HEK293 (cell line): ENCODE measurements at regions not wholly inside any gene's neighbourhood (a gene's known extent, or its start where the extent isn't known, plus 50 kb on each side); places are given as distances from the start of the nearest gene placed in this dataset.

Source experiments
- CTCF ChIA-PET: fragments of 350-600 bp; formaldehyde crosslinking; extraction: SDS; loops from one replicate; lab custom pipeline; 2021; ENCODE audit warnings: antibody characterized with exemption; lab: Yijun Ruan, JAX
- POLR2A ChIA-PET: fragments of 300-600 bp; formaldehyde crosslinking; extraction: SDS; loops from one replicate; lab custom pipeline; 2020; ENCODE audit warnings: antibody characterized with exemption, inconsistent platforms; lab: Yijun Ruan, JAX
- H3K27ac ChIP-seq: fragments of 200-500 bp; sonication (Bioruptor generic); 2 replicates; pipeline ENCODE4 v1.5.1; 2014; ENCODE audit warnings: low read depth, low read length, control low read depth, inconsistent platforms; ENCODE audit errors: extremely low read depth
- H3K36me3 ChIP-seq, 2 experiments: fragments of 200-500 bp in 1 of 2; sonication (Bioruptor generic) in 1 of 2; 1 replicate in 1 of 2; 2 replicates in 1 of 2; pipeline ENCODE4 v1.5.1; 2014 to 2017; ENCODE audit warnings: inconsistent platforms in 2 of 2, low read length in 2 of 2; ENCODE audit not compliant: control insufficient read depth in 2 of 2, insufficient read depth in 1 of 2
- H3K4me1 ChIP-seq: fragments of 200-500 bp; sonication (Bioruptor generic); 2 replicates; pipeline ENCODE4 v1.5.1; 2014; ENCODE audit warnings: mild to moderate bottlenecking, low read length, inconsistent platforms; ENCODE audit not compliant: control insufficient read depth, insufficient read depth
- H3K4me3 ChIP-seq: 2 replicates; pipeline ENCODE4 v1.5.1; 2011; ENCODE audit warnings: low read depth, mild to moderate bottlenecking, control low read depth, low read length, moderate library complexity
- H3K9me3 ChIP-seq: fragments of 200-500 bp; sonication (Bioruptor generic); 2 replicates; pipeline ENCODE4 v1.5.1; 2014; ENCODE audit warnings: low read depth, low read length, inconsistent platforms; ENCODE audit not compliant: control insufficient read depth, insufficient read depth
- ATF2 ChIP-seq: fragments of 450-650 bp; formaldehyde crosslinking; IDR thresholded peaks from 2 replicates; pipeline ENCODE4 v1.5.1; 2016; ENCODE audit warnings: missing biosample characterization, missing genetic modification characterization, low read depth
- BCL11A ChIP-seq: fragments of 450-650 bp; formaldehyde crosslinking; IDR thresholded peaks from 2 replicates; pipeline ENCODE4 v1.5.1; 2016; ENCODE audit warnings: low read depth, missing biosample characterization, missing genetic modification characterization
- BCL6B ChIP-seq: fragments of 450-650 bp; formaldehyde crosslinking; IDR thresholded peaks from 2 replicates; pipeline ENCODE4 v1.5.1; 2017; ENCODE audit warnings: missing biosample characterization, missing genetic modification characterization
- GFI1B ChIP-seq: fragments of 450-650 bp; formaldehyde crosslinking; IDR thresholded peaks from 2 replicates; pipeline ENCODE4 v1.5.1; 2016; ENCODE audit warnings: missing biosample characterization, missing genetic modification characterization
- GLIS2 ChIP-seq: fragments of 450-650 bp; formaldehyde crosslinking; IDR thresholded peaks from 2 replicates; pipeline ENCODE4 v1.5.1; 2016; ENCODE audit warnings: missing biosample characterization, missing genetic modification characterization
- MZF1 ChIP-seq: fragments of 450-650 bp; formaldehyde crosslinking; IDR thresholded peaks from 2 replicates; pipeline ENCODE4 v1.5.1; 2017; ENCODE audit warnings: missing biosample characterization, missing genetic modification characterization, borderline replicate concordance
- PRDM6 ChIP-seq: fragments of 450-650 bp; formaldehyde crosslinking; IDR thresholded peaks from 2 replicates; pipeline ENCODE4 v1.5.1; 2017; ENCODE audit warnings: missing biosample characterization, missing genetic modification characterization
- SP3 ChIP-seq: fragments of 450-650 bp; formaldehyde crosslinking; IDR thresholded peaks from 2 replicates; pipeline ENCODE4 v1.5.1; 2016; ENCODE audit warnings: missing biosample characterization, missing genetic modification characterization
- ZBTB20 ChIP-seq: fragments of 450-650 bp; formaldehyde crosslinking; IDR thresholded peaks from 2 replicates; pipeline ENCODE4 v1.5.1; 2016; ENCODE audit warnings: missing biosample characterization, missing genetic modification characterization
- ZBTB48 ChIP-seq: fragments of 450-650 bp; formaldehyde crosslinking; IDR thresholded peaks from 2 replicates; pipeline ENCODE4 v1.5.1; 2016; ENCODE audit warnings: missing biosample characterization, missing genetic modification characterization
- ZBTB7A ChIP-seq: fragments of 450-650 bp; formaldehyde crosslinking; IDR thresholded peaks from 2 replicates; pipeline ENCODE4 v1.5.1; 2016; ENCODE audit warnings: low read depth, missing biosample characterization, missing genetic modification characterization
- ZIC2 ChIP-seq: fragments of 450-650 bp; formaldehyde crosslinking; IDR thresholded peaks from 2 replicates; pipeline ENCODE4 v1.5.1; 2016; ENCODE audit warnings: missing biosample characterization, missing genetic modification characterization
- ZNF114 ChIP-seq: fragments of 450-650 bp; formaldehyde crosslinking; IDR thresholded peaks from 2 replicates; pipeline ENCODE4 v1.5.0; 2017; ENCODE audit warnings: missing biosample characterization, missing genetic modification characterization
- ZNF175 ChIP-seq: fragments of 450-650 bp; formaldehyde crosslinking; IDR thresholded peaks from 2 replicates; pipeline ENCODE4 v1.5.1; 2016; ENCODE audit warnings: missing biosample characterization, missing genetic modification characterization
- ZNF211 ChIP-seq: fragments of 450-650 bp; formaldehyde crosslinking; IDR thresholded peaks from 2 replicates; pipeline ENCODE4 v1.5.1; 2016; ENCODE audit warnings: low read depth, missing biosample characterization, missing genetic modification characterization
- ZNF214 ChIP-seq: fragments of 450-650 bp; formaldehyde crosslinking; IDR thresholded peaks from 2 replicates; pipeline ENCODE4 v1.5.1; 2017; ENCODE audit warnings: missing biosample characterization, mild to moderate bottlenecking, missing genetic modification characterization, borderline replicate concordance
- ZNF223 ChIP-seq: fragments of 450-650 bp; formaldehyde crosslinking; IDR thresholded peaks from 2 replicates; pipeline ENCODE4 v1.5.1; 2016; ENCODE audit warnings: missing biosample characterization, missing genetic modification characterization
- ZNF23 ChIP-seq: fragments of 450-650 bp; formaldehyde crosslinking; IDR thresholded peaks from 2 replicates; pipeline ENCODE4 v1.5.1; 2016; ENCODE audit warnings: missing biosample characterization, missing genetic modification characterization, borderline replicate concordance
- ZNF302 ChIP-seq: fragments of 450-650 bp; formaldehyde crosslinking; IDR thresholded peaks from 2 replicates; pipeline ENCODE4 v1.5.1; 2016; ENCODE audit warnings: missing biosample characterization, missing genetic modification characterization, low read depth
- ZNF37A ChIP-seq: fragments of 450-650 bp; IDR thresholded peaks from 2 replicates; pipeline ENCODE4 v1.5.1; 2018; ENCODE audit warnings: missing biosample characterization, missing genetic modification characterization
- ZNF449 ChIP-seq: fragments of 450-650 bp; formaldehyde crosslinking; IDR thresholded peaks from 2 replicates; pipeline ENCODE4 v1.5.1; 2017; ENCODE audit warnings: missing biosample characterization, mild to moderate bottlenecking, missing genetic modification characterization, moderate library complexity
- ZNF530 ChIP-seq: fragments of 450-650 bp; formaldehyde crosslinking; IDR thresholded peaks from 2 replicates; pipeline ENCODE4 v1.5.1; 2016; ENCODE audit warnings: low read depth, missing biosample characterization, missing genetic modification characterization
- ZNF658 ChIP-seq: fragments of 450-650 bp; formaldehyde crosslinking; IDR thresholded peaks from 2 replicates; pipeline ENCODE4; 2016; ENCODE audit warnings: missing biosample characterization, missing genetic modification characterization
- ZNF670 ChIP-seq: fragments of 450-650 bp; formaldehyde crosslinking; IDR thresholded peaks from 2 replicates; pipeline ENCODE4 v1.5.1; 2016; ENCODE audit warnings: missing biosample characterization, missing genetic modification characterization, low read depth
- ZNF785 ChIP-seq: fragments of 450-650 bp; formaldehyde crosslinking; IDR thresholded peaks from 2 replicates; pipeline ENCODE4 v1.5.1; 2016; ENCODE audit warnings: missing biosample characterization, missing genetic modification characterization
- ZNF830 ChIP-seq: fragments of 450-650 bp; IDR thresholded peaks from 2 replicates; pipeline ENCODE4 v1.5.0; 2018; ENCODE audit warnings: missing biosample characterization, missing genetic modification characterization, low read depth, mild to moderate bottlenecking, moderate library complexity
- ZNF837 ChIP-seq: fragments of 450-650 bp; formaldehyde crosslinking; IDR thresholded peaks from 2 replicates; pipeline ENCODE4 v1.5.1; 2016; ENCODE audit warnings: missing biosample characterization, missing genetic modification characterization

- TF ChIP-seq ZNF670 (tag by site-specific recombination), result no peak
- TF ChIP-seq GLIS2 (tag by site-specific recombination), result no peak
- no peak for TF ChIP-seq ATF2
- no peak for TF ChIP-seq ZNF830 (tag by site-specific recombination)
- peak; percentile 75 for TF ChIP-seq ZIC2 (tag by site-specific recombination)
- Histone ChIP-seq H3K4me3 (no peak overlapping the region), H3K9me3 (no peaks in the 10 kb centered on the region), H3K27ac (no peak overlapping the region), H3K36me3 (no peaks in the 10 kb centered on the region), H3K4me1 (peaks cover 10% of the 10 kb centered on the region)
- POLR2A ChIA-PET, result no interaction called here
- CTCF ChIA-PET, result interaction anchor here (2.0 kb wide), 1 partner anchor 63 kb away, joined by 8 read pairs; no protein-coding TSS in a partner anchor
These were observed 64.0 kb downstream of the OLIG1 start for GRCh38 chr21:33133892-33134291.

GRCh38 chr21:33135925-33136324, 66.0 kb downstream of the OLIG1 start:
- Histone ChIP-seq H3K4me1 (peaks cover 10% of the 10 kb centered on the region), H3K9me3 (no peaks in the 10 kb centered on the region), H3K36me3 (no peaks in the 10 kb centered on the region), H3K27ac (no peak overlapping the region), H3K4me3 (no peak overlapping the region)
- POLR2A ChIA-PET, result no interaction called here
- CTCF ChIA-PET, result interaction anchor here (2.8 kb wide), 1 partner anchor 8 kb away, joined by 23 read pairs; no protein-coding TSS in a partner anchor
- no peak for TF ChIP-seq ZBTB7A (tag by site-specific recombination)
- no peak for TF ChIP-seq ZNF302 (tag by site-specific recombination)
- peak; percentile 36; the same call in 1 of the 2 replicates for TF ChIP-seq ZNF223
- TF ChIP-seq PRDM6 (tag by site-specific recombination), result no peak
- no peak for TF ChIP-seq ZBTB20 (tag by site-specific recombination)
- TF ChIP-seq ZNF214 (tag by site-specific recombination), result no peak
- TF ChIP-seq ZNF114, result no peak

GRCh38 chr21:33136847-33137502, 67.0 kb downstream of the OLIG1 start:
- POLR2A ChIA-PET, result no interaction called here
- Histone ChIP-seq H3K27ac (peak overlapping the region; percentile 55), H3K9me3 (no peaks in the 10 kb centered on the region), H3K4me1 (peaks cover 10% of the 10 kb centered on the region), H3K36me3 (no peaks in the 10 kb centered on the region), H3K4me3 (no peak overlapping the region)
- CTCF ChIA-PET, result interaction anchor here (0.6 to 2.8 kb wide), 3 partner anchors 9 to 270 kb away, joined by 3 to 23 read pairs (median 5); no protein-coding TSS in a partner anchor
- TF ChIP-seq ZNF37A (tag by site-specific recombination), result no peak
- TF ChIP-seq ZBTB48 (tag by site-specific recombination), result no peak
- TF ChIP-seq MZF1 (tag by site-specific recombination), result no peak
- no peak for TF ChIP-seq ZNF837
- TF ChIP-seq ZNF658, result no peak
- no peak for TF ChIP-seq ZNF23 (tag by site-specific recombination)
- peak; percentile 66; the same call in 1 of the 2 replicates for TF ChIP-seq BCL6B
- TF ChIP-seq ZNF211 (tag by site-specific recombination), result no peak
- no peak for TF ChIP-seq ZNF449
- no peak for TF ChIP-seq SP3
- no peak for TF ChIP-seq ZNF530 (tag by site-specific recombination)
- no peak for TF ChIP-seq ZNF175 (tag by site-specific recombination)
- peak; percentile 90 for TF ChIP-seq BCL11A (tag by site-specific recombination)
- TF ChIP-seq ZNF785, result no peak
- no peak; the same call in 1 of the 2 replicates for TF ChIP-seq GFI1B (tag by site-specific recombination)
